B cell (primary cell): ENCODE measurements at regions not wholly inside any gene's neighbourhood (a gene's known extent, or its start where the extent isn't known, plus 50 kb on each side); places are given as distances from the start of the nearest gene placed in this dataset.

Source experiments
- CTCF ChIP-seq: fragments of 200-600 bp; IDR thresholded peaks from one replicate; pipeline ENCODE4 v1.8.0; 2022; ENCODE audit warnings: antibody characterized with exemption, mild to moderate bottlenecking
- EZH2 ChIP-seq: IDR thresholded peaks from 2 replicates; pipeline ENCODE4 v1.6.1; 2012; ENCODE audit warnings: borderline replicate concordance, low read depth, mild to moderate bottlenecking, moderate library complexity, low read length; ENCODE audit not compliant: insufficient read depth, poor library complexity, severe bottlenecking

GRCh38 chr1:208653426-208653825, 409.2 kb upstream of the PLXNA2 start:
- no peak for TF ChIP-seq CTCF
- TF ChIP-seq EZH2 = no peak
